ENCODE measurements at regions not wholly inside any gene's neighbourhood (a gene's known extent, or its start where the extent isn't known, plus 50 kb on each side); places are given as distances from the start of the nearest gene placed in this dataset.
"Not testable (repeated sequence)": the region's sequence is repeated elsewhere in the genome, so short reads cannot be mapped to it uniquely, and the experiment has no call there.

DNA sequence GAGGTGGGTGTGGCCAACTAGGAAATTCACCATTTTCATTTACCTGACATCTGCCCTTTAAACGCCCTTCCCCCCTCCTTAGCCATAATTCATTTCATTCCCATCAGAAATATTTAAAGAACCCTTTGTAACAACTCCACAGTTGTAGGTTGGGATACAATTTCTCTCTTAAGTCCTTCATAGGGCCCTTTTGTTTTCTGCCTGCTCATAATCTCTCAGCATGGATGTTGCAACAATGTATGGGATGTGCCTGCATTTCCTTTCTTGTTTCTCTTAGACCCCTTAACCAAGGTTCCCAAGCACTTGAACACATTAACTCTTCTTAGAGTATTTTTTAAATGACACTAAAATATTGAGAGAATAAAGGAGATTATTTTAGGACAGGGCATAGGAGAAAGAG lies 51.7 kb upstream of the MYO10 start:
- DNase-seq, result no peak

DNA sequence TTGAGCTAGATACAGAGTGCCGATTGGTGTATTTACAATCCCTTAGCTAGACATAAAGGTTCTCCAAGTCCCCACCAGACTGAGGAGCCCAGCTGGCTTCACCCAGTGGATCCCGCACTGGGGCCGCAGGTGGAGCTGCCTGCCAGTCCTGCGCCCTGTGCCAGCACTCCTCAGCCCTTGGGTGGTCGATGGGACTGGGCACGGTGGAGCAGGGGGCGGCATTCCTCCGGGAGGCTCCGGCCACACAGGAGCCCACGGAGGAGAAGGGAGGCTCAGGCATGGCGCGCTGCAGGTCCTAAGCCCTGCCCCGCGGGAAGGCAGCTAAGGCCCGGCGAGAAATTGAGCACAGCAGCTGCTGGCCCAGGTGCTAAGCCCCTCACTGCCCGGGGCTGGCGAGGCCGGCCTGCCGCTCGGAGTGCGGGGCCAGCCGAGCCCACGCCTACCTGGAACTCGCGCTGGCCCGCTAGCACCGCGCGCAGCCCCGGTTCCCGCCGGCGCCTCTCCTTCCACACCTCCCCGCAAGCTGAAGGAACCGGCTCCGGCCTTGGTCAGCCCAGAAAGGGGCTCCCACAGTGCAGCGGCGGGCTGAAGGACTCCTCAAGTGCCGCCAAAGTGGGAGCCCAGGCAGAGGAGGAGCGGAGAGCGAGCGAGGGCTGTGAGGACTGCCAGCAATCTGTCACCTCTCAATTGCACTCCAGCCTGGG lies 54.9 kb upstream of the MYO10 start:
- DNase-seq, result not testable (repeated sequence)

DNA sequence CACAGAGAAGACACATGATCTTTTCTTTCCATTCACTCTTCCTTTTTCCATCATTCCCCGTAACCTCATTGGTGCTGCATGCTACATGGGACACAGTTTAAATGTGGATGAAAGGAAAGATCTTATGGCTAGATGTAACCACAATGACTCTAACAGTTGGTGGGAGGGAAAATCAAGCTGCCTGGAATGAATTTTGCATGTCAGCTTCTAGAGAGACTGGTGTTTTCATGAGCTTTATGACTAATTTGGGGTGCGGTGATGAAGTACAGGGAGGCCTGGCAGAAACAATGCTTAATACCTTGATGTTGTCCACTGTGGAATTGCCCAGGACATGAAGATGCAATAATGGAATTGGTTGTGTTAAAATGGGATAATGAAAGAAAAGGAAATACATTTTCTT lies 55.9 kb upstream of the MYO10 start:
- no peak for DNase-seq

DNA sequence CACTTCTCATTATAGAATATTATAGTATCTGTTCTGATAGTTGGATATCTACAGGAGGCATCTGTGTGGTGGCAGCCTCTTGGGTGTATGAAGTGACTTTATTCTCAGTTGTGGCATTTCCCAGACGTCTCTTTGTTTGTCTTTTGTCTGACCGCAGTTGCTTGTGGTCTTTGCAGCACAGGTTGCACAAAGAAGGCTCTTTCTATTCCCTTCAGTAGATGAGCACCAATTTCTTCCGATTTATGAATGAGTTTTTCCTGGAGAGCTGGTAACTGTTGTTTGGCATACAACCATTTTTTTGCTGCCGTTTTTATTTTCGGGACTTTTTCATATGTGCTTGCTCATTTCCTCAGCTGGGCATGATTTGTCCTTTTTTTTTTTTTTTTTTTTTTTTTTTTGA lies 56.4 kb upstream of the MYO10 start:
- DNase-seq, result no peak

DNA sequence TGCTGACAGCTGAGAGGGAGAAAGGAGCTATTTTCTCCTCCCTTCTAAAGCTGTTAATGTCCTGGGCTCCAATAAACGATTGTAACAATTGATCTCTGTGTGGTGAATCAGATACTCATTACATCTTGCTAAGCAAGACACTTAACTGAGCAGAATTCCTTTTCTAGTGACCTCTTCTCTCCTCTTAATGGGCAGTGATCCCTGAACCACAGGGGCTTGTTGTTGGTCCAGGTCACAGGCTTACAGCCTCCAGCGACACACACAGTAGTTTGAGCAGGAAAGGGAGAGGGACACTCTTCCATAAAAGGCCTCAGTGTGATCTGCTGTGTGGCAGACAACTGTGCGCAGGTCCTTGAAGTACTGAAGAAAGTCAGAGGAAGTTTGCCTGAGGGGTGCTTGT lies 58.5 kb upstream of the MYO10 start:
- DNase-seq, result no peak

DNA sequence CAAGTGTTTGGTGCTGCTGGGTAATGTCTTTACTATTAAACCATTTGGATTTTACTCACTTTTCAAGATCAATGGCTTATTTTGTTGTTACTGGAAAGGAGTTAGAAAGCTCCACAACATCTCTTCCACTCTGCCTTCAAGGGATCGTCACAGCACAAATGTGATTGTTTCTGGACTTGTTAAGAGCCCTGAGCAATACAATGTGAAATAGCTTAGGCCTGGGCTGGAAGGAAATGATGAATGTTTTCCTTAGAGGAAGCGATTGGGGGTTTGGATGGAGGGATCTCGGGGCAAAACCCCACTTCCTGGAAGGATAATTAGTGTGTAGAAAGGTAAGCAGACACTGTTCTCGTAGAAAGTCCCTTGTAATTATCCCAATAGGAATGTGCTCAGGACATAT lies 59.3 kb upstream of the MYO10 start:
- no peak for DNase-seq

DNA sequence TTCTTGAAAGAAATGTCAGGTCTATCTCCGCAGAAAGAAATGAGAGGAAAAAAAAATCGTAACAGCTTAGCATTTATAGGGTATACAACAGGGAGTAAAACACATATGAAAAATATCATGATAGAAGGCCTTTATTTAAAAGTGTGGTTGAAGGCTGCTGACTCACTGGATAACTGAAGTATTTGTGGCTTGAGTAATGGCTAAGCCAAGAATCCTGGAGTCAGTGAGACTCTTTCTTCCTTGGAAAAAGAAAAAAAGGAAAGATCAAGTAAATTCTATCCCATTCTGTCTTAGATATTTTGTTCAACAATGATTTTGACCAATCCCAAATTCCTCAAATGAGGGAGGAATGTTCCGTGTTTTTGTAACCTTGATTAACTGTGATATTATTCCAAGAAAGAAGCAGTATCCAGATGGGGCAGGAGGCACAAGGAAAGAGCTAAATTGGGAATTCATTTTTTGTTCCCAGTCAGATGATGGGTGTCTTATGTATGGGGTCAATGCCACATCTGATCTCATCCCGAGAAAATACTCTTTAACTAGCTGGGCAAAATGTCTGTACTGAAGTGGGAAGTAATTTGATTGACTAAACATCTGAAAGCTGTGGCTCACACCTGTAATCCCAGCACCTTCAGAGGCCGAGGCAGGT lies 64.3 kb upstream of the MYO10 start:
- DNase-seq, result no peak

DNA sequence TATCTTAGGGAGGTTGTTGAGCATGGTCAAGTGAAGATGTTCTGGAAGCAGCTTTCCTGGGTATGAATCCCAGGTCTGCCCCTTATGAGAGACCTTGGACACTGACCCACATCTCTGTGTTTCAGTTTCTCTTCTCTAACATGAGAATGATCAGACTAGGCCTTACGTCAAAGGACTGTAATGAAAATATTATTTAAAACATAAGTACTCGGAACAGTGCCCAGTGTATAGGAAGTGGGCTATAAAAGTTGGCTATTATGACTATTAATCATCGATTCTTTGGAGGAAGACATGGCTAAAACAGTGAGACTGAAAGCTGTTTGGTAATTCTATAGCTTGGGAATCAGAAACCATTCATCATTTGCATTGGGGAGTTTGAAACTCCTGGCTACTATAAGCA lies 65.3 kb upstream of the MYO10 start:
- no peak for DNase-seq

DNA sequence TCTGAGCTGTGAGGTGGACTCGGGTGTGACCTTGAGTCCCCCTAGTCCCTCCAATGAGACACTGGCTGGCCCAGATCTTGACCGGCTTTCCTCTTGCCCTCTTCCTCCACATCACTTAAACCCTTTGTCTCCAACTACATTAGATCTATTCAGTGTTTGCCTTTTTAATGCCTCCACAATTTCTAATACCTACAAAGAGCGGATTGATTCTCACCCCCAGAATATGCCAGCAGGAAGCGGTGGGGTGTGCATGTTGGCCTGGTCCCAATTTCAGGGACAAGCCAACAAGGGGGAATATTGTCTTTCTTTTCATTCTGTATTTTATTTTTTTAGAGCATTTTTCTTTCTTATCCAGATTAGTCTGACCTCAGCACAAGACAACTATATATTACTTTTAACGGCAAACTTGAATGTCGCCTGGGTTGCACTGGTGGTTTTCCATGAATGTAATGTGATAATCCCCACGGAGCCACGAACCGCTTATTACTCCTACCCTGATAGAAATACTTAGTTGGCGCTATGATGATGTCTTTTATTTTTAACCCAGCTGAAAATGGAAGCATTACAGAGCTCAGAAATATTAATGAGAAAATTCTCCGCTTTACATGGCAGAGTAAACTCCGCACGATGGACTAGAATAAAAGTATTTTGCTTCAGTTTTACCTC lies 68.5 kb upstream of the MYO10 start:
- no peak for DNase-seq

DNA sequence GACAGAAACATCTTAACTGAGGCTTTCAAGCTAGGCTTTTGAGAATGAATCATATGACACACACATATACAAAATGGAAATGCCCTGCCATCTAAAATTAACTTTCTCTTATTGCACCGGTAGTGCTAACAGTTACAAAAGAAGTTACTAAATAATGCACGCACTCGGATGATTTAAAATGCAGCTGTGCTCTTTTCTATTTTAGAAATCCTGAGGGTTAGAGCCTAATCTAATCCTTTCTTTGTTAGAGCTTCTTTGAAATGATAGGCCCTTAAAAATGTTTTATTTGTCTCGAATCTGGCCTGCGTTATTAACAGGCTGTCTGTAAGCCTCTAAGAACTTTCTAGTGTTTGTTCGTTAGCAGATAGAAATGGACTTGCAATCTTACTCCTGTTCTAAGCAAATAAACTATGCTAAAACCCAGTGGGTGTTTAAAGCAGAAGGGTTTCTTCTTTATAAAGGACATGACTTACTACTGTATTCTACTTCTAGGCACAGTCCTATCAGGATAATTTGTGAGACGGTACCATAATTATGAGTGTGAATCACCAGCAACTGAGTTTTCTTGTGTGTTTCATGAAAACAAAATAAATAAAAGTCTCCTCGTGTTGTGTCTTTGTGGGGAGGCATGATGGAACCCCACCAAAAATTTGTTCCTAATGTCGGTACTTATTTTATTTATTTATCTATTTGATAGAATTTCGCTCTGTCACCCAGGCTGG lies 69.2 kb upstream of the MYO10 start:
- no peak for DNase-seq

DNA sequence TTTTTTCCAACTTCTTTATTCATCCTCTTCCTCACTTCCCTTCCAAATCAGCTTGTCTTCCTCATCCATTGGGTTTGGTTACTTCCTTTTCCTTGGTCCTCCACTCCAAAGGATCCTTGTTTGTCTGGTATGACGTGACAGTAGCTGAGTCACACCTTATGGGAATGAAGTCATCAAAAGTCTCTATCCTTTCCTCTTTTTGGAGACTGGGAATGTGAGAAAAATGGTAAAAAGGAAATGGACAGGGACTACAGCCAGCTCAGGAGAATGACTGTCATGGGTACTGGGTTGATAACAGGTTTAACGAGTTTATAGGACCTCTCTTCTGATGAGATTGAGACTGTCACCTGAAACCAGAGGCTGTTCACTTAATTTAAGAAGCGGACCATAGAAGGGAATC lies 76.2 kb upstream of the MYO10 start:
- DNase-seq, result no peak

DNA sequence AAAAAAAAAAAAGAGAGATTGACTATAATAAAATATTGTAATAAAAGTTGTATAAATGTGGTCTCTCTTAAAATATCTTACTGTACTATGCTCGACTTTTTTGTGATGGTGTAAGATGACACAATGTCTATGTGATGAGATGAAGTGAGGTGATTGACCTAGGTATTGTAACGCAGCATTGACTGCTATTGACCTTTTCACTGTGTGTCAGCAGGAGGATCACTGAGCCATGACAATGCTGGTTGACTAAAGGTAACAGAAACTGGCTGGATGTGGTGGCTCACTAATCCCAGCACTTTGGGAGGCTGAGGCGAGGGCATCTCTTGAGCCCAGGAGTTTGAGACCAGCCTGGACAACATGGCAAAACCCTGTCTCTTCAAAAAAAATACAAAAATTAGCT lies 78.6 kb upstream of the MYO10 start:
- DNase-seq, result no peak

DNA sequence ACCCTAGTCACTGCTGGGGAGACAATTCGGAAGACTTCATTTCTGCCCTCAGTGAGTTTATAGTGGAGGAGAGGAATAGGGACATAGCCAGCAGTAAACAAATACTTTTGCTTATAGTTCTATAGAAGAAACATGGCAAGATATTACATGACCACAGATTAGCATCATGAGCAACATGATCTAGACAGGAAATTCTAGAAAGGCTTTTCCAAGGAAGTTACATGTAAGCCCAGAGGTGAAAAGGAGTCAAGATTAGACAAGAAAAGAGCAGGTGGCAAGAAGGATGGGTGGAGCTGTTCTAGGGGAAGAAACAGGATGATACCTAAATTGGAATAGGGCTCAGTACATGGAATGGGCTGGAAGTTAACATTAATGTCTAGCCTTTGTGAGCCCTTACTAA lies 82.8 kb upstream of the MYO10 start:
- DNase-seq, result no peak

DNA sequence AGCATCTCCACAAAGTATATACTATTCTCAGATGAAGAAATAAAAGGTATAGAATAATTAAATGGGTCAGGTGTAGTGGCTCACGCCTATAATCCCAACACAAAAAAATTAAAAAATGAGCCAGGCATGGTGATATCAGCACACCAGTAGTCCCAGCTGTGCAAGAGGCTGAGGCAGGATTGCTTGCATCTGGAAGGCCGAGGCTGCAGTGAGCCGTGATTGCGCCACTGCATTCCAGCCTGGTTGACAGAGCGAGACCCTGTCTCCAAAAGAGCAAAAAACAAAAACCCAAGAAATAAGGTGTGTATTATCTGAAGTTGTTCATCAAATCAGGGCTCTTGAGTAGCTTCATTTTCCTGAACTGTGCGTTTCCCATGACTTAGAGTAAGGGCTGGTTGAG lies 83.2 kb upstream of the MYO10 start:
- DNase-seq, result no peak

DNA sequence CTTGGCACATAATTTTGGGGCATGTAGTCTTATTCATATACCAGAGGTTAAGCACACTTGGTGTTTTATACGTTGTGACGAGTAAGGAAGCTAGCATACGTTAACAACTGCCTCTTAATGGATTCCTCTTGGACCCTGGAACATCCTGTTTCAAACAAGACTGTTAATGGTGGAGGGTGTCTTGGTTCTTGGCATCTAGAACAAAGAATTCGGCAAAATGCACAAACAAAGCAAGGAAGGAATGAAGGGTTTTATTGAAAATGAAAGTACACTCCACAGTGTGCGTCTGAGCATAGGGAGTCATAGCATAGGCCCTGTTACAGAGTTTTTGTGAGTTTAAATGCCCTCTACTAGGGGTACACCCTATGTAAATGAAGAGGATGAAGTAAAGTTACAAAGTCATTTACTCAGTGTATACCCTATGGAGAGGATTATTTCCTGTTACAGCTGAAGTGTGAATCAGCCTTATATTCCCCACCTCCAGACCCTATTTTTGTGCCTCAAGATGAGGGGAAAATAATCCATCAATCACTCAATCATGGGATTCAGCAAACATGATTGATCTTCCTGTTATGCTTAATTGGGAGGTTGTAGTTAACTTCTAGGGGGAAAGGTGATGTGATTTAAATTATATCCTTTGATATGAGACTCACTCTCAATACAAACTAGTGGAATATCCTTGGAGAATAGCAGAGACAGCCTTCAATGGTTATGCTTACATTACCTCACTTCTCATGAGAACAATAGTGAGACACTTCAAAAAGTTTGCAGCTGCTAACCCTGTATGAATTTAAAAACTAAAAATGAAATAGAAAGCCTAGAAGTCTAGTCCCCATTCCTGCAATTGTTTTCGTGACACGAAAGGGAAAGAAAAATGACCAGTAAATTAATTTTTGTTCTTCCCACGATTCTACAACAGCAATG lies 84.9 kb upstream of the MYO10 start:
- no peak for DNase-seq

DNA sequence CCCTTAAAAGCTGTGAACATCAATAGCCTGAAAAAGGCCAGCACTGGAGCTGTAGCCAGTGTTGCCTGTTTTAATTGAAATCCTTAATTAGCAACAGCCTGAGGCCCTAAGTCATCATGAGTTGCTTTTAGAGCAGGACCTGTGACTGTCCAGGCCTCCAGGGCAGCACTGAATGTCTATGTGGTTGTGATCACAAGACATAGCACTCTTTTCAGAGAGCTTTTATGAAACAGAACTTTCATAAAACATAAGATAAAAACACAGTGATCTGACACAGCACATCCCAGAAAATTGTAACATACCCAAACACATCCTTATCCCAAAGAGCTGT lies 85.5 kb upstream of the MYO10 start:
- DNase-seq, result no peak

DNA sequence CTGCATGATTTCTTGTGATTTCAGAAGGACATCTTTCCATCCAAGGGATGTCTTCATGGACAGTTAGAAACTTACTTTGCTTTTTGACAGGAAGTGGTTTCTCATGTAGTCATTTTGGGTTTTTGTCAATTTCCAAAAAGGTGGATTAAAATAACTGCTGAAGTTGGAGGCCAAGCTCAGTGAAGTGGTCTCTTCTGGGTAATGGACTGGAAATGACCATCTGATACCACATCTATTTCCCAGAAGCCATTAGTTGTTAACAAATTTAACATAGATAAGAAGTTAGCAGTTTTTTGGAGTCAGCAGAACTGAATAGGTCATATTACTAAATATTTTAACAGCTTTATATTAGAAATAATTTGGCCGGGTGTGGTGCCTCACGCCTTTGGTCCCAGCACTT lies 86.2 kb upstream of the MYO10 start:
- no peak for DNase-seq

DNA sequence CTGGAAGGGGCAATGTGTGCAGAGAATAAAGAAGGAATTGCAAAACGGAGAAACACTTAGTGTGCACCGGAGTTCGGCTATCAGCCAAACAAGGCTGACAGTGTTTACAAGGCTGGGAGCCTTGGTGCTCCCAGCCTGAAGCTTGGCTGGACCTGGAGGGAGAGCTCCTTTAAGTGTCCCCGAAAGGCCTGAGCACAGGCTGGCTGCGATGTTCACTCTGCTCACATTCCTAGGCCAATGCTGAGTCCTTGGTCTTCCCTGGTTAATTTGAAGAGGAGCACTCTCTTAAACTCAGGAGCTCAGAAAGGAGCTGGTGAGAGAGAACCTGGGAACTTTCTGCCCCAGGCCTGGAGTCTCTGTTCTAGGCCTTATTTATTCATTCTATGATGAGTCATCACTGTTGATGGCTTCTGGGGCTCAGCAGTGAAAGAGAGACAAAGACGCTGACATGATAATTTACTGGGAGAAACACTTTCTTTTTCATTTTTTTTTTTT lies 88.6 kb upstream of the MYO10 start:
- no peak for DNase-seq

DNA sequence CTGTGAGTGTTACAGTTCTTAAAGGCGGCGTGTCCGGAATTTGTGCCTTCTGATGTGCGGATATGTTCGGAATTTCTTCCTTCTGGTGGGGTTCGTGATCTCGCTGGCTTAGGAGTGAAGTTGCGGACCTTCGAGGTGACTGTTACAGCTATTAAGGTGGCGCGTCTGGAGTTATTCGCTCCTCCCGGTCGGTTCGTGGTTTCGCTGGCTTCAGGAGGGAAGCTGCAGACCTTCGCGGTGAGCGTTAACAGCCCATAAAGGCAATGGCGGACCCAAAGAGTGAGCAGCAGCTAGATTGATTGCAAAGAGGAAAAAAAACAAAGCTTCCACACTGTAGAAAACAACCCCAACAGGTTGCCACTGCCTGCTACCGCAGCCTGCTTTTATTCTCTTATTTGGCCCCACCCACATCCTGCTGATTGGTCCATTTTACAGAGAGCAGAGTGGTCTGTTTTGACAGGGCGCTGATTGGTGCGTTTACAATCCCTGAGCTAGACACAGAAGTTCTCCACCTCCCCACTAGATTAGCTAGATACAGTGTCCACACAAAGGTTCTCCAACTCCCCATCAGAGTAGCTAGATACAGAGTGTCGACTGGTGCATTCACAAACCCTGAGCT lies 95.7 kb upstream of the MYO10 start:
- DNase-seq, result not testable (repeated sequence)

DNA sequence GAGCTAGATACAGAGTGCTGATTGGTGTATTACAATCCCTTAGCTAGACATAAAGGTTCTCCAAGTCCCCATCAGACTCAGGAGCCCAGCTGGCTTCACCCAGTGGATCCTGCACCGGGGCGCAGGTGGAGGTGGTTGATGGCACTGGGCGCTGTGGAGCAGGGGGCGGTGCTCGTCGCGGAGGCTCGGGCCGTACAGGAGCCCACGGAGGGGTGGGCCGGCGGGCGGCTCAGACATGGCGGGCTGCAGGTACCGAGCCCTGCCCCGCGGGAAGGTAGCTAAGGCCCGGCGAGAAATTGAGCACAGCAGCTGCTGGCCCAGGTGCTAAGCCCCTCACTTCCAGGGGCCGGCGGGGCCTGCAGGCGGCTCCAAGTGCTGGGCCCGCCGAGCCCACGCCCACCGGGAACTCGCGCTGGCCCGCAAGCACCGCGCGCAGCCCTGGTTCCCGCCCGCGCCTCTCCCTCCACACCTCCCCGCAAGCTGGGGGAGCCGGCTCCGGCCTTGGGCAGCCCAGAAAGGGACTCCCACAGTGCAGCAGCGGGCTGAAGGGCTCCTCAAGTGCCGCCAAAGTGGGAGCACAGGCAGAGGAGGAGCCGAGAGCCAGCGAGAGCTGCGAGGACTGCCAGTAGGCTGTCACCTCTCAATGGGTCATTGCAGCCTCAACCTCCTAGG lies 96.4 kb upstream of the MYO10 start:
- not testable (repeated sequence) for DNase-seq

DNA sequence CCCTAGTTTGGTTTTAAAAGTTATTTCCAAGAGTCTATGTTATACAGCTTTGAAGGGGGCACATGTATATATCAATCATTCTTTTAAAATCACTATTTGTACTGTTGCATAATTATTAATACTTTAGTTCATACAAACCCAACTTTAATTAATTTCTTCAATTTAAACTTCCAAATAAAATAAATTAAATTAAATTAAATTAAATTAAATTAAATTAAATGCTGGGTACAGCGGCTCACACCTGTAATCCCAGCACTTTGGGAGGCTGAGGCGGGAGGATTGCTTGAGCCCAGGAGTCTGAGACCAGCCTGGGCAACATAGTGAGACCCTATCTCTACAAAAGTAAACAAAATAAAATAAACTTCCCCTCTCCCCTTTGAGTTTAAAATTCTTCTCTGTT lies 98.9 kb upstream of the MYO10 start:
- not testable (repeated sequence) for DNase-seq

DNA sequence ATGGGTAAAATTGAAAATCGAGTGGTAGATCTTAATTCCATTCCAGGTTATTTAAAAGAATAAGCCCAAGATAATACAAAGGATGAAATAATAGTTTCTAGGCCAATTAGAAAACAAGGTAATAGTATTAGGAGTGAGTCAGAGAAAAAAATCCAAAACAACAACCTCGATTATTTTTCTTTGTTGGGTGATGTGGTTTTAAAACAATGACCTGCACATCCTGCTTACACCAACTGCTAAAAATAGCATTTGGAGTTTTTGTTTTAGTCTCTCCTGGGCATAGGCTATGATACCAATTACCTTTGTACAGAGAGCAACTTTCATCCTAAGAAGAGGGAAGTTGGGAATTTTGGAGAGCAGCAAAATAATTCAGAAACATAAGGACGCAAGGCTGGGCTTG lies 101.7 kb upstream of the MYO10 start:
- no peak for DNase-seq

Measured in NCI-H187 (cell line).